NCI-H2171 (cell line): ENCODE measurements at regions not wholly inside any gene's neighbourhood (a gene's known extent, or its start where the extent isn't known, plus 50 kb on each side); places are given as distances from the start of the nearest gene placed in this dataset.
"Not testable (repeated sequence)": the region's sequence is repeated elsewhere in the genome, so short reads cannot be mapped to it uniquely, and the experiment has no call there.

Experiments used
- DNase-seq: peaks from one replicate; lab custom pipeline; 2025; lab: John Stamatoyannopoulos, UW

GRCh38 chr3:103173940-103174339 is 739.1 kb downstream of the ZPLD1 start:
- no peak for DNase-seq

GRCh38 chr3:103181160-103181559 is 746.3 kb downstream of the ZPLD1 start:
- DNase-seq: no peak

- DNase-seq: no peak
These were observed 750.0 kb downstream of the ZPLD1 start for GRCh38 chr3:103184772-103185171.

- DNase-seq: no peak
These were observed 755.1 kb downstream of the ZPLD1 start for GRCh38 chr3:103189941-103190340.

- no peak for DNase-seq
These were observed 760.4 kb downstream of the ZPLD1 start for GRCh38 chr3:103195216-103195615.

GRCh38 chr3:103203441-103203840 is 768.6 kb downstream of the ZPLD1 start:
- no peak for DNase-seq

GRCh38 chr3:103210583-103210982 is 775.8 kb downstream of the ZPLD1 start:
- DNase-seq: no peak

GRCh38 chr3:103218146-103218545 is 783.3 kb downstream of the ZPLD1 start:
- no peak for DNase-seq

GRCh38 chr3:103218793-103219192 is 784.0 kb downstream of the ZPLD1 start:
- DNase-seq: no peak

- DNase-seq: no peak
These were observed 792.8 kb downstream of the ZPLD1 start for GRCh38 chr3:103227651-103228050.

GRCh38 chr3:103247459-103247858 is 812.6 kb downstream of the ZPLD1 start:
- no peak for DNase-seq

GRCh38 chr3:103254827-103255226 is 820.0 kb downstream of the ZPLD1 start:
- not testable (repeated sequence) for DNase-seq

- no peak for DNase-seq
These were observed 834.5 kb downstream of the ZPLD1 start for GRCh38 chr3:103269287-103269686.

GRCh38 chr3:103271575-103271974 is 836.8 kb downstream of the ZPLD1 start:
- DNase-seq: no peak

- DNase-seq: peak; percentile 10
These were observed 861.3 kb downstream of the ZPLD1 start for GRCh38 chr3:103295974-103296570.

GRCh38 chr3:103297502-103297901 is 862.7 kb downstream of the ZPLD1 start:
- not testable (repeated sequence) for DNase-seq

- DNase-seq: no peak
These were observed 871.3 kb downstream of the ZPLD1 start for GRCh38 chr3:103306104-103306503.

- DNase-seq: no peak
These were observed 874.1 kb downstream of the ZPLD1 start for GRCh38 chr3:103308921-103309320.

GRCh38 chr3:103319912-103320311 is 885.1 kb downstream of the ZPLD1 start:
- DNase-seq: no peak

- DNase-seq: peak; percentile 75
These were observed 902.5 kb downstream of the ZPLD1 start for GRCh38 chr3:103337179-103337845.

- no peak for DNase-seq
These were observed 906.3 kb downstream of the ZPLD1 start for GRCh38 chr3:103341078-103341606.

- no peak for DNase-seq
These were observed 907.5 kb downstream of the ZPLD1 start for GRCh38 chr3:103342205-103342731.

GRCh38 chr3:103349760-103350159 is 914.9 kb downstream of the ZPLD1 start:
- DNase-seq: no peak
